A673 (cell line): ENCODE measurements at regions not wholly inside any gene's neighbourhood (a gene's known extent, or its start where the extent isn't known, plus 50 kb on each side); places are given as distances from the start of the nearest gene placed in this dataset.

Experiments used
- CTCF ChIP-seq: fragments of 300-800, 200-600 bp; sonication (generic); conservative IDR thresholded peaks from 2 replicates; pipeline ENCODE4 v1.5.1; 2017; ENCODE audit warnings: low read depth, mild to moderate bottlenecking, antibody characterized with exemption, low read length, moderate library complexity, mixed read lengths
- EZH2 ChIP-seq: fragments of 200-600 bp; sonication (generic); IDR thresholded peaks from 2 replicates; pipeline ENCODE4 v1.6.1; 2017; ENCODE audit warnings: borderline replicate concordance, low read depth, mild to moderate bottlenecking, mixed read lengths, antibody characterized with exemption, low read length; ENCODE audit not compliant: poor library complexity, severe bottlenecking

GRCh38 chrX:124747295-124747694, 400.9 kb downstream of the SH2D1A start:
- TF ChIP-seq CTCF (no peak), EZH2 (no peak)
